CD4-positive, alpha-beta T cell treated with Interleukin-17A for 4 hours (primary cell): ENCODE measurements at regions not wholly inside any gene's neighbourhood (a gene's known extent, or its start where the extent isn't known, plus 50 kb on each side); places are given as distances from the start of the nearest gene placed in this dataset.
"Not testable (repeated sequence)": the region's sequence is repeated elsewhere in the genome, so short reads cannot be mapped to it uniquely, and the experiment has no call there.

ENCODE experiments used
- DNase-seq: peaks from one replicate; pipeline ENCODE4 v3.0.0-alpha.2; 2020; ENCODE audit warnings: mixed read lengths

DNA sequence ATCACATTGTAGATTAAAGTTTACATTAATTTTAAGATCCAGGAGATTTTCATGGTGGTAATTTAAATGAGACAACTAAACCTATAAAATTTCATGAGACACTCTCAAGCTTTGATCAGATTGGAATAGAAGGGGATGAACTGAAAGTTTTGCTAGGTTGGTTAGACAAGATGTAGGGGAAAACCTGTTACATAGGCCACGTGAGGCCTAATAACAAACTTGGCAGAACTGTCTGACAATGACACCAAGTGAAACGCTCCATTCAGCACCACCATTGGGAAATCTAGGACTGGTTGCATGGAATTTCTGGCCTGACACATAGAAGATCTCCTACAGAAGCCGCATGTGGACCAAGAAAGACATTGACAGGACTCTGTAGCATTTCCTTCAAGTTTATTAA lies 87.8 kb upstream of the SLC39A10 start:
- no peak for DNase-seq

GRCh38 chr2:195564625-195565135 lies 92.3 kb upstream of the SLC39A10 start:
- not testable (repeated sequence) for DNase-seq

DNA sequence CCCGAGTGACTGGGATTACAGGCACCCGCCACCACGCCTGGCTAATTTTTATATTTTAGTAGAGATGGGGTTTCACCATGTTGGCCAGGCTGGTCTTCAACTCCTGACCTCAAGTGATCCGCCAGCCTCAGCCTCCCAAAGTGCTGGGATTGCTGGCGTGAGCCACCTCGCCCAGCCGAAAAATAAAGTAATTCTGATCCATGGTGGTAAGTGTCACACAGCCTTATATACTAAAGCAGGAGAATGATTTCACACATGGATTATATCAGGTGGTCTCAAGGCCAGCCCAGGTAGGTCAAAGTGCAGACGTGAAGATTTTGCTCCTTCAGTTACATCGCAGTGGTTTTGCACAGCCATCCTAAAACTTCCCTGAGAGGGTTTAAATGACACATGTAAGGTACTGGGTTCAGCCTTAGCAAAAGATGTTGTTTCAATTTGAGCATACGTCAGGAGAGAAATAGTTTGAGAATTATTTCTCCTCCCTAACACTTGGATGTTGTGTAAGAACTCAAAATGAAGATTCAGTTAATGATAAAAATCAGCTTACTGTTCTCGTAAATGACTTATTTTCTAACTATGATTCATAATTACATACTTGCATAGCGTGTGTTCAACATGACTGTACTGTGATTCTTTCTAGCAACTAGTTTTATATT lies 93.0 kb upstream of the SLC39A10 start:
- DNase-seq: no peak

DNA sequence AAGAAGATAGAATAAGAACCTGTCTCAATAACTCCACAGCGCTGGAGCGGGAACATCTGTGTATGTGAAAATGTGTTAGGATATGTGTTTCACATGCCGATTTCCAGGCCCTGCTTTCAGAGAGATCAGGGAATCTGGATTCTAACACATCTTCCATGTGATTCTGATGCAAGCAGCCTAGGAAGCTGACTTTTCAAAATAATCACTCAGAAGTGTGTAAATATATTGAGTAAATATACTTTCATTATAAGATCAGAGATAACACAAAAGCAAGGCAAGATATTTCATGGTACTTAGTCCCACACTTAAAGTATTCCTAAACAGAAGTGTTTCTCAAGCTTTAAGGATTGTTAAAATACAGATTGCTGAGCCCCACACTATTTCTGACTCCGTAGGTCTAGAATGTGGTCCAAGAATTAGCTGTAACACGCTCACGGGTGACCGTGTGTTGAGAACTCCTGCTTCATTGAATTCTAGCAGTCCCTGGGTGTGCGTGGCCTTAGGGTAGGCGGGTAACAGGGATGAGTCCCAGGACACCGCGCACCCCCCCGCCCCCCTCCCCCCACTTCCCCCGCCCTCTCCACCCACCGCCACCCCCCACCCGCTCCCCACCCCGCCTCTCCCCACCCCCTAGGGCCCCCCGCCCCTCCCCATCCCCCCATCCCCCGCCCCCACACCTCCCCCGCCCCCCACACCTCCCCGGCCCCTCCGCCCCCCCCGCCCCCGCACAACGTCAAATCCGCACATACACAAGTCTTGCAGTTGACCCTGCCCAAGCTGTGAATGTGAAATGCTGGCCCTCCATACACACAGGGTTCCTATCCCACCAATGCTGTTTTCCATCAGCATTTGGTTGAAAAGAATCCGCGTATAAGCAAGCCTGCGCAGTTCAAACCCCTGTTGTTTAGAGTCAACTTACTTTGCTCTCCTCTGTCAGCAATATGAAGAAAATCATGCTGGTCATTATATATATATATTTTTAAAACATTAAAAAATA lies 94.2 kb upstream of the SLC39A10 start:
- peak; percentile 43 for DNase-seq

- DNase-seq: no peak
These were observed 95.7 kb upstream of the SLC39A10 start for GRCh38 chr2:195561116-195561921.

GRCh38 chr2:195560209-195560895 lies 96.7 kb upstream of the SLC39A10 start:
- DNase-seq: no peak

GRCh38 chr2:195559431-195559914 lies 97.6 kb upstream of the SLC39A10 start:
- peak; percentile 77 for DNase-seq

- DNase-seq: no peak
These were observed 101.1 kb upstream of the SLC39A10 start for GRCh38 chr2:195555971-195556370.

GRCh38 chr2:195552581-195552980 lies 104.4 kb upstream of the SLC39A10 start:
- no peak for DNase-seq

DNA sequence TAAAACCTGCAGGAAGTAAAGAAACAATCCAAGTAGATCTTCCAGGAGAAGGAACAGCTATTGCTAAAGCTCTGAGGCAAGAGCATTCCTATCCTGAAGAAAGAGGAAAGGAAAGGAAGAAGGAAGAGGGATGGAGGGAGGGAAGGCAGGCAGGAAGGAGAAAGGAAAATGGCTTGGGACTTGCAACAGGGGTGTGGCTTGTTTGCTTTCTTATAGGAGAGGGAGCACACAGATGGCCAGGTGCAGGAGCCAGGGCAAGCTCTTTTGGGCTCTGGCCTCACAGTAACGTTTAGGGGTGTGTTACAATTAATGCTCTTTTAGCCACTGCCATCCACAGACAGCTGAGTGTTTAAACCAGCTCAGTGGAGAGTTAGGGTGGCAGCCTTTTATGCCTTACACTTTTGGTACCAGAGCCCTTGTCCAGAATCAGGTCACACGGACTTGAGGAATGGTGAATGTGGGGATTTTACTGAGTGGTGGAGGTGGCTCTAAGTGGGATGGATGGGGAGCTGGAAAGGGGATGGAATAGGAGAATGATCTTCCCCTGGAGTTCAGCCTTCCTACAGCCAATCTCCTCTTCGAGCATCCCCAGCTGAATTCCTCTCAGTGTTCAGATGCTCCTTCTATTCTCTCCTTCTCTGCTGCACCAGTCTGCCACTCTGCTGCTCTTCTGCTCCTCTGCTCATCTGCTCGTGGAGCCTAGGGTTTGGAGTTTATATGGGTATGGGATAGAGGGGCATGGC lies 108.7 kb upstream of the SLC39A10 start:
- DNase-seq: no peak

GRCh38 chr2:195547268-195547840 lies 109.7 kb upstream of the SLC39A10 start:
- DNase-seq: not testable (repeated sequence)

- no peak for DNase-seq
These were observed 111.2 kb upstream of the SLC39A10 start for GRCh38 chr2:195545811-195546210.

GRCh38 chr2:195543902-195544894 lies 112.8 kb upstream of the SLC39A10 start:
- DNase-seq: peak; percentile 43

GRCh38 chr2:195543063-195543462 lies 114.0 kb upstream of the SLC39A10 start:
- DNase-seq: no peak

DNA sequence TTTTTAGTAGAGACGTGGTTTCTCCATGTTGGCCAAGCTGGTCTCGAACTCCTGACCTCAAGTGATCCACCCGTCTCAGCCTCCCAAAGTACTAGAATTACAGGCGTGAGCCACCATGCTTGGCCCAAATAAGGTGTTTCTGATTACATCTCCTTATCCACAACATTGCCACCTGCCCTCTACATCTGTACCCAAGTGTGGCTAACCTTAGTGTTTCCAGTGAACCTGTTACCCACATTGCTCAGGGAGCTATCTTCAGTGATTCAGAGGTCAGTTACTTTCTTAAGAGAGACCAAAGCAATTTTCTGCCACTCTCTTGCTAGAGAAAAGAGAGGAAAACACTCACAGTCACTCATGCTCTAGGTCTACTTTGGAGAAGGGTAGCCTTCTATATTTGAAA lies 115.0 kb upstream of the SLC39A10 start:
- DNase-seq: no peak

DNA sequence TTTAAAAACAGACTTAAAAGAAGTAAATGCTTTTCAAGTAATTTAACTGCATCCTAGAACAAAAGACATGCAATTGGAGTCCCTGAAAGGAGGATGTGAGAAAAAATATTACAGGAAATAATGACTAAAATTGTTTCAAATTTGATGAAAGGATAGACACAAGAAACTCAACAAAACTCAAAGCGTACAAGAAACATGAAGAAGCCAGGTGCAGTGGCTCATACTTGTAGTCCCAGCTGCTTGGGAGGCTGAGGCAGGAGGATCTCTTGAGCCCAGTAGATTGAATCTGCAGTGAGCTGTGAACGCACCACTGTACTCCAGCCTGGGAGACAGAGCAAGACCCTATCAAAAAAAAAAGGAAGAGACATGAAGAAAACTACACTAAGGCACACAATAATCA lies 118.1 kb upstream of the SLC39A10 start:
- DNase-seq: peak; percentile 38

DNA sequence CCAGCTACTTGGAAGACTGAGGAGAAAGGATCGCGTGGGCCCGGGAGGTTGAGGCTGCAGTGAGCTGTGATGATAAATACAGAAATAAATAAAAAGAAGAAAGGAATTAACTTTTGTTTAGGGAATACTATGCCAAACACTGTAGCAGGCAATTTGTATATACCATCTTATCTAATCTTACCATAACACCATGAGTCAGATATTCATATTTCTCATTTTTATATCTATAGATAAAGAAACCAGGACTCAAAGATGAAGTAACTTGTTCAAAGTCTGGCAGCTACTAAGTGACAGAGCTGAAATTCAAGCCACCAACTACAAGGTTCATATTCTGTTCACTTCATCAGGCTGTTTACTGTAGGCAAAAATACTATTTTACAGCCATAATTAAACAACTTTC lies 119.2 kb upstream of the SLC39A10 start:
- no peak for DNase-seq

DNA sequence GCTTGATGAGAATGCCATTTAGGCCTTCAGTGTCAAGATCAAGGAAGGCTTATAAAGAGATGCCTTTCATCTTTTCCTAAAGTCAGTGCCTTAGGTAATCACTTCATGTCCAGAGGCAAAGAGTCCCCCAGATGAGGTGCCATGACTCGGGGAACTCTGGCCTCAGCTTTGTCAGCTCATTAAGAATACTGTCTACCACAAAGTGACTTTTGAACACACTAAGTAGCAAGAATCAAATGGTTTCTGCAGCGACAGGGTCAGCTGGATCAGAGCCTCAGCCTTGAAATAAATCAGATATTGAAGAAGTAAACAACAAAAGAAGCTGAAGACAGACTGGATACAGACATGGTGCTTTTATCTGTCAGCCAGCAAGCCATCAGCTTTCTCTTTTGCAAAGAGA lies 120.1 kb upstream of the SLC39A10 start:
- no peak for DNase-seq

- peak; percentile 78 for DNase-seq
These were observed 121.0 kb upstream of the SLC39A10 start for GRCh38 chr2:195535911-195536522.
